ENCODE measurements at regions not wholly inside any gene's neighbourhood (a gene's known extent, or its start where the extent isn't known, plus 50 kb on each side); places are given as distances from the start of the nearest gene placed in this dataset.

DNA sequence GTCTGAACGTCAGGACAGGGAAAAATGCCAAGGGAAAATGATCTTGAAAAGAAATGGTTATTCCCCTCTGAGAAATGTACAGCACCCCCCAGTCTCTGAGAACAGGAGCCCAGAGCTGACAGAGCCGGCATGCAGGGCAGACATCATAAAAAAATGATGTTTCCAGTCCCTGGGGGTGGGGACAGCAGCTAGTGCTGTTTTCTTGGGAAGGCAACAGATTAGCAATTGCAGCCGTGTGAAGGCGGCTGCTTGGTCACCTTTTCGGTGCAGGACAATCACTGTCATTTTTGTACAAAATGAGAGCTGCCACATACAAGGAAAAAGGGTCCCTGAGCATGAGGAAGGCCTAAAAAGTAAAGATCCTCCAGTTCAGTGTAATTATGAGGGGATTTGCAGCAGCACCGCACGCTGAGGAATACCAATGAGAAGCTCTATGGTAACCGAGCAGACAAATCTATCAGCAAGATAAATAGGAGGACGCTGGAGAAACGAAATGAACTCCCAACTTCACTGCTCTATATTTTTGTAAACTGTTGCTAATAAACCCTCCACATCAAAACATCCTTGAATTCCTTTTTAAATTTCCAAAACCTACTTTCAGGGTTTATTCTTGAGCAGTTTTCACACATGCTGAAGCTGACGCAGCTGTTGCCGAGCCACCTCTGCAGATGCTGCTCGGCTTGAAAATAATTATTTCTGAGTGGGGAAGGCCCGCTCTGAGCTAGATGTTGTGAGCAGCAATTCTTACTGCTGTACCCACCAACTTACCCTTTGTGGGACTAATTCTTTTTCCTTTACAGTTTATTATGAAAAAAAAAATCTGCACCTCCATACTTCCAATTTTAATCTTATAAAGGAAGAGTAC, 98.2 kb upstream of the NEBL start:
- no peak for TF ChIP-seq CTCF (IDR thresholded peaks at IDR 0.05 in 2 of 3, conservative IDR thresholded peaks at IDR 0.05 in 1 of 3; ENCODE audit: control insufficient read depth in 2 of 3, extremely low read depth in 1 of 3, insufficient read depth in 1 of 3, low read depth in 3 of 3, low read length in 3 of 3)
- no peak for TF ChIP-seq SP1 (IDR thresholded peaks at IDR 0.05; ENCODE audit: low read depth, low read length)
- no peak for TF ChIP-seq POLR2AphosphoS5 (IDR thresholded peaks at IDR 0.05; ENCODE audit: low read length)
- TF ChIP-seq EZH2 (IDR thresholded peaks at IDR 0.05; ENCODE audit: borderline replicate concordance, control insufficient read depth, low read depth, low read length), result no peak
- TF ChIP-seq SRF (IDR thresholded peaks at IDR 0.05; ENCODE audit: low read depth in 2 of 2, low read length in 2 of 2), result no peak
- TF ChIP-seq USF2 (IDR thresholded peaks at IDR 0.05; ENCODE audit: borderline replicate concordance, low read depth, low read length), result no peak
- no peak for TF ChIP-seq POLR2A (IDR thresholded peaks at IDR 0.05; ENCODE audit: low read depth, low read length)
- no peak for TF ChIP-seq E2F4 (IDR thresholded peaks at IDR 0.05; ENCODE audit: low read depth, low read length)
- no peak for TF ChIP-seq TCF12 (IDR thresholded peaks at IDR 0.05; ENCODE audit: low read depth, low read length)
